ENCODE measurements at regions not wholly inside any gene's neighbourhood (a gene's known extent, or its start where the extent isn't known, plus 50 kb on each side); places are given as distances from the start of the nearest gene placed in this dataset.
"Not testable (repeated sequence)": the region's sequence is repeated elsewhere in the genome, so short reads cannot be mapped to it uniquely, and the experiment has no call there.

GRCh38 chr1:168490306-168490705 lies 53.5 kb downstream of the XCL2 start:
- FAIRE-seq (no peak), DNase-seq (ENCODE audit: insufficient read length, low spot score) (no peak)

- FAIRE-seq: peak; percentile 42
Observed at GRCh38 chr1:168488138-168488537, 55.7 kb downstream of the XCL2 start.

GRCh38 chr1:168486820-168487219 lies 57.0 kb downstream of the XCL2 start:
- not testable (repeated sequence) for DNase-seq (ENCODE audit: insufficient read length, low spot score); FAIRE-seq

More at GRCh38 chr1:168488138-168488537, 55.7 kb downstream of the XCL2 start:
- DNase-seq (ENCODE audit: insufficient read length, low spot score): no peak

- no peak for FAIRE-seq
- no peak for DNase-seq (ENCODE audit: insufficient read length, low spot score)
Observed at GRCh38 chr1:168485048-168485447, 58.7 kb downstream of the XCL2 start.

- FAIRE-seq (no peak), DNase-seq (ENCODE audit: insufficient read length, low spot score) (no peak)
Observed at GRCh38 chr1:168484083-168484482, 59.7 kb downstream of the XCL2 start.

DNA sequence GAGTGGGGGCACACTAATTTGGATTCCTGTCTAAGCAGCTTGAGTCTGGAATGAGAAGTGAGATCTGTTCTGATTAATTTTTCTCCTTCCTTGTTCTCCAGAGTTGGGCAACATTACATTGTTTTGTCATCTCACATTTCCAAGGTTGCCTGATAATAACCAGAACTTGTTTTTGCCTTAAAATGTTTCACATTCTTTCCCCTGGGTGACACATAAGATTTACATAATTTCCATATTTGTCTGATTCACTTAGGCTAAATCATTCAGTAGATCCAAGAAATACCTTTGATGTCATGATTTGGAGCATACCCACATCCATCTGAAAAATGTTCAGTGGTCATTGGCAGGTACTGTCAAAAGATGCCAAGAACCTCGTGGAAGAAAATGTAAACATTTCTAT lies 60.3 kb downstream of the XCL2 start:
- FAIRE-seq (no peak), DNase-seq (ENCODE audit: insufficient read length, low spot score) (no peak)

- DNase-seq (ENCODE audit: insufficient read length, low spot score) (no peak), FAIRE-seq (no peak)
Observed at GRCh38 chr1:168482106-168482505, 61.7 kb downstream of the XCL2 start.

DNA sequence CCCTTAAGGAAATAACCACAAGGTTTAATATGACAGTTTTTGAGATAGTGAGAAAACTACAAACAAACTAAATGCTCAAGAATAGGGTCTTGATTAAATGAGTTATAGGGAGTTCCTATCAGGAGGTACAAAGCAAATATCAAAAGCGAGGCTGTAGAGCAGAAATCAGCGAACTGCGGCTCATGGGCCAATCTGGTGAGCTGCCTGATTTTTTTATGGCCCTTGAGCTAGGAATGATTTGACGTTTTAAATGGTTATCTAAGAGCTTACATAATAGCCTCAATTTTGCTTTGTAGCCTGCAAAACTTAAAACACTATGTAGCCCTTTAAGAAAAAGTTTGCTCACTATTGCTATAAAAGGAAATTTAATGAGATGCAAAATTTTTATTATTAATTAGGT lies 62.2 kb downstream of the XCL2 start:
- FAIRE-seq: no peak

GRCh38 chr1:168480997-168481396 lies 62.8 kb downstream of the XCL2 start:
- FAIRE-seq: no peak

More for the DNA sequence above, 62.2 kb downstream of the XCL2 start:
- DNase-seq (ENCODE audit: insufficient read length, low spot score): no peak

DNA sequence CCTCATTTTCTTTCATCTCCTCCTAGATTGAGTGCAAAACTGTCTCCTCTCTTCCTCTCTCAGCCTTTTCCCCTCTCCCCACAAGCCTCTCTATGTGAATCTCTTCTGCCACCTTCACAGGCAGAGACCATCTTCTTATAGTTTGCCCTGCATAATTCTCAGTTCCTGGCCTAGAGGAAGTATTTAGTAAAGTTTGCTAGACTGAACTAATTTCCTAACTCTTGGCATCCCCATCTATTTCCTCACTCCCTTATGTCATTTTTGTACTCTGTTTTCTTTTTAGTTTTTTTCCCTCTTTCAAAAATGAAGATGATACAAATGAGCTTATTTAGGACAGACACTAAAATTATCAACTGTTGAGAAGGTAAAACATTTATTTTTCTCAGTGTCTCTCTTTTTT lies 66.0 kb downstream of the XCL2 start:
- DNase-seq (ENCODE audit: insufficient read length, low spot score) (no peak), FAIRE-seq (no peak)

More at GRCh38 chr1:168480997-168481396, 62.8 kb downstream of the XCL2 start:
- DNase-seq (ENCODE audit: insufficient read length, low spot score): no peak

- FAIRE-seq: no peak
- no peak for DNase-seq (ENCODE audit: insufficient read length, low spot score)
Observed at GRCh38 chr1:168476588-168477385, 67.0 kb downstream of the XCL2 start.

- FAIRE-seq: no peak
Observed at GRCh38 chr1:168474322-168474721, 69.5 kb downstream of the XCL2 start.

GRCh38 chr1:168473126-168473525 lies 70.7 kb downstream of the XCL2 start:
- DNase-seq (ENCODE audit: insufficient read length, low spot score) (no peak), FAIRE-seq (no peak)

More at GRCh38 chr1:168474322-168474721, 69.5 kb downstream of the XCL2 start:
- no peak for DNase-seq (ENCODE audit: insufficient read length, low spot score)

GRCh38 chr1:168472223-168472622 lies 71.6 kb downstream of the XCL2 start:
- no peak for DNase-seq (ENCODE audit: insufficient read length, low spot score)
- no peak for FAIRE-seq

- FAIRE-seq: no peak
Observed at GRCh38 chr1:168470901-168471431, 72.8 kb downstream of the XCL2 start.

GRCh38 chr1:168469690-168470089 lies 74.1 kb downstream of the XCL2 start:
- DNase-seq (ENCODE audit: insufficient read length, low spot score) (no peak), FAIRE-seq (no peak)

More at GRCh38 chr1:168470901-168471431, 72.8 kb downstream of the XCL2 start:
- DNase-seq (ENCODE audit: insufficient read length, low spot score): peak; percentile 51

GRCh38 chr1:168468822-168469221 lies 75.0 kb downstream of the XCL2 start:
- FAIRE-seq (no peak), DNase-seq (ENCODE audit: insufficient read length, low spot score) (no peak)

GRCh38 chr1:168468042-168468809 lies 75.6 kb downstream of the XCL2 start:
- FAIRE-seq (no peak), DNase-seq (ENCODE audit: insufficient read length, low spot score) (no peak)

- DNase-seq (ENCODE audit: insufficient read length, low spot score) (no peak), FAIRE-seq (no peak)
Observed at GRCh38 chr1:168467452-168467851, 76.3 kb downstream of the XCL2 start.

DNA sequence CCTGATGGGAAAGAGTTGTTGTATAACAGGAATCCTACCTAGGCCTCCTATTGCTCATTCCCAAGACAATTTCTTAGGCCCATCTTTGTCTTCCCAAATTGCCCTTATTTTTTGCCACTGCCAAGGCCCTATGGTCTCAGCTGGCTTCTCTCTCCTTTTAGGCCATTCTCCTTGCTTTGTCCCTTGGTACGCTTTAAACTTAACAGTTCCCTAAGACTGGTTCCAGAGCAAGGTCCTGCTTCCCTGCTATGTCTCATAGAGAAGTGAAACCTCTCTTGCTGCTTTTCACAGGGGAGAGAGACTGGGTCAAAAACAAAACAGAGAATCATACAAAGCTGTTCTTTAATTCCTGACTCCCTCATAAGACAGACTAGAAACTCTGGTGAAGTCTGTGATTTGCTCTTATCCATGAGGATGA lies 77.1 kb downstream of the XCL2 start:
- DNase-seq (ENCODE audit: insufficient read length, low spot score) (no peak), FAIRE-seq (no peak)

GRCh38 chr1:168466092-168466713 lies 77.6 kb downstream of the XCL2 start:
- FAIRE-seq (peak; percentile 62), DNase-seq (ENCODE audit: insufficient read length, low spot score) (peak; percentile 36)
